ENCODE measurements at regions not wholly inside any gene's neighbourhood (a gene's known extent, or its start where the extent isn't known, plus 50 kb on each side); places are given as distances from the start of the nearest gene placed in this dataset.

DNA sequence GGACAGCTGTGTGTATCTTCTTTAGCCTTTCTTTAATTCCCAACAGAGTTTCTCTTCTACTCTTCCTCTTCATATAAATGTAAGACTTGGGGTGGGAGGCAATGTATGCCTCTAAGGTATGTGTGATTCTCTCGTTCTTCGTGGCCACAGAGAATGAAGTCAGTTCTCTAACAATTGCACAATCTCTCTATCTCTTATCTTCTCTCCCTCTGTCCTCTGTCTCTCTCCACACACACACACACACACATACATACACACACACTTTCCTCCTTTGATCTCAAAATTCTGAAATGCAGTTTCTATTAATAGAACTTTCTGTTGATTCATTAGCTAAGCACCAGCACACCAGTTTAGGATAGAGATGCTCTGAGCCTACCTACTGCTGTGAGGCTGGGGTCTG, 615.7 kb upstream of the SALL1 start:
- TF ChIP-seq, protein P1, sequence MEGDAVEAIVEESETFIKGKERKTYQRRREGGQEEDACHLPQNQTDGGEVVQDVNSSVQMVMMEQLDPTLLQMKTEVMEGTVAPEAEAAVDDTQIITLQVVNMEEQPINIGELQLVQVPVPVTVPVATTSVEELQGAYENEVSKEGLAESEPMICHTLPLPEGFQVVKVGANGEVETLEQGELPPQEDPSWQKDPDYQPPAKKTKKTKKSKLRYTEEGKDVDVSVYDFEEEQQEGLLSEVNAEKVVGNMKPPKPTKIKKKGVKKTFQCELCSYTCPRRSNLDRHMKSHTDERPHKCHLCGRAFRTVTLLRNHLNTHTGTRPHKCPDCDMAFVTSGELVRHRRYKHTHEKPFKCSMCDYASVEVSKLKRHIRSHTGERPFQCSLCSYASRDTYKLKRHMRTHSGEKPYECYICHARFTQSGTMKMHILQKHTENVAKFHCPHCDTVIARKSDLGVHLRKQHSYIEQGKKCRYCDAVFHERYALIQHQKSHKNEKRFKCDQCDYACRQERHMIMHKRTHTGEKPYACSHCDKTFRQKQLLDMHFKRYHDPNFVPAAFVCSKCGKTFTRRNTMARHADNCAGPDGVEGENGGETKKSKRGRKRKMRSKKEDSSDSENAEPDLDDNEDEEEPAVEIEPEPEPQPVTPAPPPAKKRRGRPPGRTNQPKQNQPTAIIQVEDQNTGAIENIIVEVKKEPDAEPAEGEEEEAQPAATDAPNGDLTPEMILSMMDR (IDR thresholded peaks at IDR 0.05; ENCODE audit: control extremely low read depth, extremely low read depth) = no peak

DNA sequence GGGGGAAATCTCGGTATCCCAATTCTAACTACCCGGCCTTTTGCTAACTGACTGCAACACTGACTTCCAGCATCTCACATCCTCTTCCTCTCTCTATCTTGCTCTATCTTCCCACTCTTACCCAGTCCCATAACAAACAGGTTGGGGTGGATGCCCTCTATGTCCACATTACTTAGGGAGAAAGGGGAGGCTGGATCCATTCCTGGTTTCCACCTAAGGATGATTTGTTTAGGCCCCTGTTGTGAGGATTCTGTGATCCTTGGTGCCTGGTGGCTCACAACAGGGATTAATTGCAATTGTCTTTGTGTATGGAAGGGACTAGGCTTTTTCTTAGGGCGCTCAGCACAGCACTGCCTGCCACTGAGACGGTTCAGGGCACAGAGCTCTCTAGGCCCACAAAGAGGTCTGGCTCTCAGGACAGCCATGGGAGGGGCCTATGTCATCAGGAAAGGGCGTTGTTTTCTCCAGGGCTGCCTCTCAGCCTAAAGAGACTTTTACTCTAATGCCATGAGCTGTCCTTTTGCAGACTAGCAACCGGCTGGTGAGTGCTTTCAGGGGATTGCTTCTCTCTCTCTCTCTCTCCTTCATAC, 612.1 kb upstream of the SALL1 start:
- Histone ChIP-seq H3K4me3 (no peak overlapping the region), H3K9me3 (ENCODE audit: control insufficient read depth in 4 of 4, insufficient read depth in 3 of 4, low read length in 3 of 4) (no peaks in the 10 kb centered on the region), H3K27me3 (ENCODE audit: control insufficient read depth in 3 of 3, insufficient read depth in 3 of 3, low read length in 2 of 3) (peaks cover 0 to 49% (median 40%) of the 10 kb centered on the region in 3 donors), H3K9ac (ENCODE audit: insufficient read depth in 1 of 2, low read length in 2 of 2) (no peak overlapping the region), H3K36me3 (ENCODE audit: control insufficient read depth in 4 of 4, insufficient read depth in 4 of 4, low read length in 4 of 4) (no peaks in the 10 kb centered on the region), H3K4me1 (ENCODE audit: control insufficient read depth in 5 of 5, insufficient read depth in 5 of 5, low read length in 5 of 5) (no peaks in the 10 kb centered on the region), H3K27ac (ENCODE audit: low read depth in 1 of 2, low read length in 1 of 2) (no peak overlapping the region)
- TF ChIP-seq, protein P1 (IDR thresholded peaks at IDR 0.05; ENCODE audit: control extremely low read depth, extremely low read depth) = no peak
- no peak for DNase-seq
- WGBS, 2 donors = 68 to 72% methylated on average over 6 of the region's 6 CpGs
- no peak for ATAC-seq (ENCODE audit: insufficient read depth, low FRiP score)

More for the DNA sequence above, 615.7 kb upstream of the SALL1 start:
- no peak overlapping the region for H3K27ac ChIP-seq (ENCODE audit: low read depth in 1 of 2, low read length in 1 of 2)
- 26 to 55% methylated on average over 2 of the region's 2 CpGs for WGBS, 2 donors
- DNase-seq (no peak), ATAC-seq (ENCODE audit: insufficient read depth, low FRiP score) (no peak)
- H3K4me1 ChIP-seq (ENCODE audit: control insufficient read depth in 5 of 5, insufficient read depth in 5 of 5, low read length in 5 of 5) = no peaks in the 10 kb centered on the region
- no peak overlapping the region for H3K9ac ChIP-seq (ENCODE audit: insufficient read depth in 1 of 2, low read length in 2 of 2)
- H3K4me3 ChIP-seq = no peak overlapping the region
- no peaks in the 10 kb centered on the region for H3K9me3 ChIP-seq (ENCODE audit: control insufficient read depth in 4 of 4, insufficient read depth in 3 of 4, low read length in 3 of 4)
- no peaks in the 10 kb centered on the region for H3K36me3 ChIP-seq (ENCODE audit: control insufficient read depth in 4 of 4, insufficient read depth in 4 of 4, low read length in 4 of 4)
- peaks cover 0 to 21% (median 18%) of the 10 kb centered on the region in 3 donors for H3K27me3 ChIP-seq (ENCODE audit: control insufficient read depth in 3 of 3, insufficient read depth in 3 of 3, low read length in 2 of 3)

DNA sequence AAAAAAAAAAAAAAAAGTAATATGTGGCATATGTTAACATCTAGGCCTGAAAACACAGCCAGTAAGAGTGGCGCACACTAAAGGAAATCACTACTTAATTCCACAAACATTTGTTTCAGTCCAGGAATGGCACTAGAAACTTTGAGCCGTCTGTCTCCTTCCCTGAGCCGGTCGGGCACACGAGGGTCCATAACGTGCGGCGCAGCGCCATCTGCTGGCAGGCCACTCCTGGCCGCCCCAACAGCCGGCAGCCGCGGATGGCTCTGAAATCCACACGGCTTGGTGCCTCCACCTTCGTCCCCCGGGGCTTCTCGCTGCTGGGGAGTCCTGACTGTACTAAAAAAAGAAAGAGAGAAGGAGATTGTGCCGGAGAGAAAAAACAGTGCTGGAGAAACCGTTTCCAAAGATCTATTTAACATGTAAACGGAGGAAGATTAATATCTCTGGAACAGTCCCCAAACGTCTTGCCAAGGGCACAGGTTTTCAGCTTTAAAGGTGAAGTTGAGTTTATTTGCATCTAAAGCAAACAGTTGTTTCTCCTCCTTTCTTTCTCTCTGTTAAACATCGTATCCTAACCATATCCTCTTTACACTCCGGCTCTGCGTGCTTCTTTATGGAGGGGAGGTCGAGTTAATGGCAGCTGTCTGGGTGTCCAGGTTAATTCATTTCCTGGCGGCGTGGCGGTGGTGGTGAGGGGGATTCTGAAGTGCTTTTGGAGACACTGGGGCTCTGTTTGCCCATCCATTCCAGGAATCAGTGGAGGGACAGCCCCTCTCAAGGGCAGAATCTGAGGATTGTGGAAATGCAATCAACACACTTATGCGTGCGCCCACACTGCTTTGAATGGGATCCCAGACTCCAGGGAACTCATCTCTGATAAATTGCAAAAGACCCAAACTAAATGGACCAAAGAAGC, 611.3 kb upstream of the SALL1 start:
- peak; percentile 80 for ATAC-seq (ENCODE audit: insufficient read depth, low FRiP score)

More for the DNA sequence above, 611.3 kb upstream of the SALL1 start:
- Histone ChIP-seq H3K27me3 (ENCODE audit: control insufficient read depth in 3 of 3, insufficient read depth in 3 of 3, low read length in 2 of 3) (peaks cover 0 to 48% (median 40%) of the 10 kb centered on the region in 3 donors), H3K36me3 (ENCODE audit: control insufficient read depth in 4 of 4, insufficient read depth in 4 of 4, low read length in 4 of 4) (no peaks in the 10 kb centered on the region), H3K27ac (ENCODE audit: low read depth in 1 of 2, low read length in 1 of 2) (no peak overlapping the region), H3K9ac (ENCODE audit: insufficient read depth in 1 of 2, low read length in 2 of 2) (no peak overlapping the region), H3K4me3 (no peak overlapping the region), H3K4me1 (ENCODE audit: control insufficient read depth in 5 of 5, insufficient read depth in 5 of 5, low read length in 5 of 5) (no peaks in the 10 kb centered on the region), H3K9me3 (ENCODE audit: control insufficient read depth in 4 of 4, insufficient read depth in 3 of 4, low read length in 3 of 4) (no peaks in the 10 kb centered on the region)
- TF ChIP-seq, protein P1 (IDR thresholded peaks at IDR 0.05; ENCODE audit: control extremely low read depth, extremely low read depth) = peak; percentile 58
- peak; percentile 73 to 85 (median 81) for DNase-seq
- WGBS, 2 donors = 18% methylated on average over 30 of the region's 30 CpGs

Data from lung (tissue), 11 donors.